ENCODE measurements at regions not wholly inside any gene's neighbourhood (a gene's known extent, or its start where the extent isn't known, plus 50 kb on each side); places are given as distances from the start of the nearest gene placed in this dataset.

- no peaks in the 10 kb centered on the region for H3K4me1 Mint-ChIP-seq
- no peaks in the 10 kb centered on the region for H3K9me3 Mint-ChIP-seq
- H3K4me3 Mint-ChIP-seq = no peak overlapping the region
- no peak for DNase-seq
- no peak for TF ChIP-seq CTCF (IDR thresholded peaks at IDR 0.05)
- no peaks in the 10 kb centered on the region for H3K36me3 Mint-ChIP-seq (ENCODE audit: low read depth)
- no peak overlapping the region for H3K27ac Mint-ChIP-seq
- peaks cover 4% of the 10 kb centered on the region for H3K27me3 Mint-ChIP-seq (ENCODE audit: low read depth, poor library complexity)
Measured at GRCh38 chr18:78692105-78692504, 287.5 kb upstream of the SALL3 start.

GRCh38 chr18:78693429-78693828 is 286.2 kb upstream of the SALL3 start:
- no peaks in the 10 kb centered on the region for H3K36me3 Mint-ChIP-seq (ENCODE audit: low read depth)
- no peak overlapping the region for H3K27ac Mint-ChIP-seq
- no peak overlapping the region for H3K4me3 Mint-ChIP-seq
- H3K4me1 Mint-ChIP-seq = no peaks in the 10 kb centered on the region
- H3K27me3 Mint-ChIP-seq (ENCODE audit: low read depth, poor library complexity) = peaks cover 8% of the 10 kb centered on the region
- H3K9me3 Mint-ChIP-seq = no peaks in the 10 kb centered on the region
- TF ChIP-seq CTCF (IDR thresholded peaks at IDR 0.05) = no peak
- no peak for DNase-seq

GRCh38 chr18:78696698-78697435 is 282.8 kb upstream of the SALL3 start:
- no peak overlapping the region for H3K4me3 Mint-ChIP-seq
- no peaks in the 10 kb centered on the region for H3K9me3 Mint-ChIP-seq
- TF ChIP-seq CTCF (IDR thresholded peaks at IDR 0.05) = no peak
- peak overlapping the region; percentile 71 for H3K27ac Mint-ChIP-seq
- H3K27me3 Mint-ChIP-seq (ENCODE audit: low read depth, poor library complexity) = peaks cover 10% of the 10 kb centered on the region
- H3K4me1 Mint-ChIP-seq = peaks cover 10% of the 10 kb centered on the region
- DNase-seq = no peak
- H3K36me3 Mint-ChIP-seq (ENCODE audit: low read depth) = no peaks in the 10 kb centered on the region

DNA sequence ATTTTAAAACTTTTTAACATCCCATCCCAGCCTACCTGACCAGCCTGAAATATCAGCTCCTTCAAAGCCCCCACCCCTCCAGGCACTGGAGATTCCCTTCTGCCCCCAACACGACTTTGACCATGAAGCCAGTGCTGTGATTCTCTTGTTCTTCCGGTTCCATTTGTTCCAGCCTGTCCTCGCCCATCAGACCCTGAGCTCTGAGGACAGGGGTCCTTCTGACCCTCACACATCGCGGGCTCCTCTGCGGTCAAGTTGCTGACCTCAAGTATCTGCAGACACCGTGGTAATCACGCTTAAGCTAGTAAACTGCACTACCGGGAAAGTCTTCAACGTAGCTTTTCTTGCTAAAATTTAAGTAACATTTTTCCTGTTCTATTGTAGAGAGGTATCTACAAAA is 282.2 kb upstream of the SALL3 start:
- TF ChIP-seq CTCF (IDR thresholded peaks at IDR 0.05) = no peak
- H3K4me3 Mint-ChIP-seq = no peak overlapping the region
- peaks cover 10% of the 10 kb centered on the region for H3K27me3 Mint-ChIP-seq (ENCODE audit: low read depth, poor library complexity)
- H3K36me3 Mint-ChIP-seq (ENCODE audit: low read depth) = no peaks in the 10 kb centered on the region
- no peak for DNase-seq
- no peaks in the 10 kb centered on the region for H3K9me3 Mint-ChIP-seq
- peaks cover 16% of the 10 kb centered on the region for H3K4me1 Mint-ChIP-seq
- no peak overlapping the region for H3K27ac Mint-ChIP-seq

DNA sequence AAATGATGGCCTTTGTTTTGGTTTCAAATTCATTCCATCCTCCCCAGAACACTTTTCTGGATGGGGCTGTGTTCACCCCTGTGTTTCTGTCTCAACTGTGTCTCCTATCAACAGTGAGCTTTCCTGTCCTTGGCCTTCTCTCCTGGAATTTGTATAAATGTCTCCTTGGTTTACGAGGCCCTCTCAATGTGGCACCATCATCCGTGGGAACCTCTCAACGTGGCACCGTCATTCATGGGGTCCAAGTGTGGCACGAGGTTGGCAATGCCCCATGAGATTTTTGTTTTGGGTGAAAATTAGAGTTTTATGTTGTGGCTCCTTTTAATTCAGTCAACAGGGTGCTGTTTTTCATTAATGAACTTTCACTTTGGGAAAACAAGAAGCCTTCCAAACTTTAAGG is 280.7 kb upstream of the SALL3 start:
- no peak for TF ChIP-seq CTCF (IDR thresholded peaks at IDR 0.05)
- DNase-seq = no peak
- no peaks in the 10 kb centered on the region for H3K9me3 Mint-ChIP-seq
- peaks cover 15% of the 10 kb centered on the region for H3K27me3 Mint-ChIP-seq (ENCODE audit: low read depth, poor library complexity)
- peaks cover 16% of the 10 kb centered on the region for H3K4me1 Mint-ChIP-seq
- H3K36me3 Mint-ChIP-seq (ENCODE audit: low read depth) = no peaks in the 10 kb centered on the region
- no peak overlapping the region for H3K4me3 Mint-ChIP-seq
- no peak overlapping the region for H3K27ac Mint-ChIP-seq

DNA sequence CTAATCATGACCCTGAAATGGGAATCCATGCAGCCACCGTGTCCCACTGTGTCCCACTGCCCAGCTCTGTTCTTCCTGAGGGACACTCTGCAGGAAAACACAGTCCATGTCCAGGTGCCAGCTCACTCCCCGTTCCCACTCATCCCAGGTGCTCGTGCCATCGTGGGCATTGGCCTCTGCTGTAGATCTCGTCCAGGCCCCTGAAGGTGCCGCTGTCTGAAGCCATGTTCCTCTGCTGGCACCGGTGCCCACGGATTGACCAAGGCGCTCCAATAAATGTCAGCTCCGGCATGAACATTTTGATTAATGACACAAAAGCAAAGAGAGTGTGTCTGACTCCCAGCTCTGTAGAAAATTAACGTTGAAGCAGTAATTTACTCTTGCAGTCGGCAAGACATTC is 280.1 kb upstream of the SALL3 start:
- no peak for TF ChIP-seq CTCF (IDR thresholded peaks at IDR 0.05)
- DNase-seq = no peak
- H3K9me3 Mint-ChIP-seq = no peaks in the 10 kb centered on the region
- peaks cover 16% of the 10 kb centered on the region for H3K4me1 Mint-ChIP-seq
- H3K27ac Mint-ChIP-seq = no peak overlapping the region
- H3K27me3 Mint-ChIP-seq (ENCODE audit: low read depth, poor library complexity) = peaks cover 15% of the 10 kb centered on the region
- H3K4me3 Mint-ChIP-seq = no peak overlapping the region
- H3K36me3 Mint-ChIP-seq (ENCODE audit: low read depth) = no peaks in the 10 kb centered on the region
